ENCODE measurements at regions not wholly inside any gene's neighbourhood (a gene's known extent, or its start where the extent isn't known, plus 50 kb on each side); places are given as distances from the start of the nearest gene placed in this dataset.

- H3K4me1 Mint-ChIP-seq: peaks cover 38% of the 10 kb centered on the region
- CTCF ChIA-PET: interaction anchor here (0.6 to 5.8 kb wide), 4 partner anchors 9 to 623 kb away, joined by 3 to 36 read pairs (median 6); no protein-coding TSS in a partner anchor
- no peak for DNase-seq
- peaks cover 57% of the 10 kb centered on the region for H3K36me3 Mint-ChIP-seq (ENCODE audit: low read depth)
- H3K27me3 Mint-ChIP-seq: no peaks in the 10 kb centered on the region
- no peaks in the 10 kb centered on the region for H3K9me3 Mint-ChIP-seq
- POLR2A ChIA-PET: no interaction called here
- H3K27ac Mint-ChIP-seq: peak overlapping the region; percentile 31
- no peak overlapping the region for H3K4me3 Mint-ChIP-seq
Measured at GRCh38 chr7:130887182-130887956, 153.4 kb upstream of the KLF14 start.

- peaks cover 42% of the 10 kb centered on the region for H3K4me1 Mint-ChIP-seq
- no peak overlapping the region for H3K4me3 Mint-ChIP-seq
- no peaks in the 10 kb centered on the region for H3K27me3 Mint-ChIP-seq
- no peak for DNase-seq
- ChIA-PET POLR2A (no interaction called here), CTCF (interaction anchor here (0.6 to 1.3 kb wide), 3 partner anchors 9 to 622 kb away, joined by 3 to 8 read pairs (median 3); no protein-coding TSS in a partner anchor)
- H3K36me3 Mint-ChIP-seq (ENCODE audit: low read depth): peaks cover 56% of the 10 kb centered on the region
- no peaks in the 10 kb centered on the region for H3K9me3 Mint-ChIP-seq
- H3K27ac Mint-ChIP-seq: peak overlapping the region; percentile 31
Measured at GRCh38 chr7:130887957-130888371, 154.0 kb upstream of the KLF14 start.

- ChIA-PET CTCF (interaction anchor here (1.1 to 1.3 kb wide), 4 partner anchors 8 to 155 kb away, joined by 3 to 8 read pairs (median 4); no protein-coding TSS in a partner anchor), POLR2A (no interaction called here)
- Mint-ChIP-seq H3K36me3 (ENCODE audit: low read depth) (peaks cover 54% of the 10 kb centered on the region), H3K9me3 (no peaks in the 10 kb centered on the region), H3K27ac (peak overlapping the region; percentile 62), H3K4me3 (no peak overlapping the region), H3K4me1 (peaks cover 42% of the 10 kb centered on the region), H3K27me3 (no peaks in the 10 kb centered on the region)
- no peak for DNase-seq
Measured at GRCh38 chr7:130888468-130888867, 154.5 kb upstream of the KLF14 start.

- Mint-ChIP-seq H3K9me3 (no peaks in the 10 kb centered on the region), H3K27ac (no peak overlapping the region), H3K4me3 (no peak overlapping the region), H3K36me3 (ENCODE audit: low read depth) (peaks cover 59% of the 10 kb centered on the region), H3K27me3 (no peaks in the 10 kb centered on the region), H3K4me1 (peaks cover 58% of the 10 kb centered on the region)
- no peak for DNase-seq
- ChIA-PET CTCF (interaction anchor here (0.5 to 1.5 kb wide), 5 partner anchors 9 to 474 kb away, joined by 3 to 4 read pairs (median 3); no protein-coding TSS in a partner anchor), POLR2A (no interaction called here)
Measured at GRCh38 chr7:130890176-130891020, 156.4 kb upstream of the KLF14 start.

GRCh38 chr7:130891254-130892094 is 157.5 kb upstream of the KLF14 start:
- Mint-ChIP-seq H3K4me1 (peaks cover 66% of the 10 kb centered on the region), H3K9me3 (no peaks in the 10 kb centered on the region), H3K27ac (peak overlapping the region; percentile 41), H3K36me3 (ENCODE audit: low read depth) (peaks cover 68% of the 10 kb centered on the region), H3K4me3 (no peak overlapping the region), H3K27me3 (no peaks in the 10 kb centered on the region)
- no peak for DNase-seq
- POLR2A ChIA-PET: no interaction called here
- CTCF ChIA-PET: interaction anchor here (1.1 to 1.5 kb wide), 2 partner anchors 90 to 127 kb away, joined by 3 read pairs; no protein-coding TSS in a partner anchor

- no peak overlapping the region for H3K4me3 Mint-ChIP-seq
- H3K27ac Mint-ChIP-seq: peak overlapping the region; percentile 88
- DNase-seq: no peak
- peaks cover 67% of the 10 kb centered on the region for H3K4me1 Mint-ChIP-seq
- peaks cover 67% of the 10 kb centered on the region for H3K36me3 Mint-ChIP-seq (ENCODE audit: low read depth)
- POLR2A ChIA-PET: interaction anchor here (0.5 to 0.7 kb wide), 3 partner anchors 8 to 65 kb away, joined by 3 read pairs; no protein-coding TSS in a partner anchor
- H3K27me3 Mint-ChIP-seq: no peaks in the 10 kb centered on the region
- no peaks in the 10 kb centered on the region for H3K9me3 Mint-ChIP-seq
- CTCF ChIA-PET: interaction anchor here (0.6 to 1.5 kb wide), 4 partner anchors 8 to 199 kb away, joined by 3 to 9 read pairs (median 4); no protein-coding TSS in a partner anchor
Measured at GRCh38 chr7:130893441-130893894, 159.5 kb upstream of the KLF14 start.

- DNase-seq: no peak
- CTCF ChIA-PET: interaction anchor here (1.1 to 1.5 kb wide), 5 partner anchors 9 to 146 kb away, joined by 3 to 9 read pairs (median 6); no protein-coding TSS in a partner anchor
- H3K27ac Mint-ChIP-seq: peak overlapping the region; percentile 88
- peak overlapping the region; percentile 10 for H3K4me3 Mint-ChIP-seq
- peaks cover 67% of the 10 kb centered on the region for H3K36me3 Mint-ChIP-seq (ENCODE audit: low read depth)
- no peaks in the 10 kb centered on the region for H3K9me3 Mint-ChIP-seq
- POLR2A ChIA-PET: interaction anchor here (0.7 kb wide), 2 partner anchors 9 to 65 kb away, joined by 3 read pairs; no protein-coding TSS in a partner anchor
- no peaks in the 10 kb centered on the region for H3K27me3 Mint-ChIP-seq
- H3K4me1 Mint-ChIP-seq: peaks cover 64% of the 10 kb centered on the region
Measured at GRCh38 chr7:130894146-130894908, 160.3 kb upstream of the KLF14 start.

GRCh38 chr7:130894909-130895750 is 161.1 kb upstream of the KLF14 start:
- Mint-ChIP-seq H3K27me3 (no peaks in the 10 kb centered on the region), H3K27ac (peak overlapping the region; percentile 88), H3K4me1 (peaks cover 71% of the 10 kb centered on the region), H3K4me3 (peak overlapping the region; percentile 10), H3K9me3 (no peaks in the 10 kb centered on the region), H3K36me3 (ENCODE audit: low read depth) (peaks cover 72% of the 10 kb centered on the region)
- DNase-seq: no peak
- ChIA-PET CTCF (interaction anchor here (0.6 to 3.0 kb wide), 11 partner anchors 7 to 138 kb away, joined by 3 to 36 read pairs (median 6); no protein-coding TSS in a partner anchor), POLR2A (no interaction called here)

- Mint-ChIP-seq H3K4me1 (peaks cover 73% of the 10 kb centered on the region), H3K27me3 (no peaks in the 10 kb centered on the region), H3K9me3 (no peaks in the 10 kb centered on the region), H3K4me3 (no peak overlapping the region), H3K36me3 (ENCODE audit: low read depth) (peaks cover 68% of the 10 kb centered on the region), H3K27ac (peak overlapping the region; percentile 66)
- ChIA-PET CTCF (interaction anchor here (0.6 to 3.0 kb wide), 53 partner anchors 8 to 657 kb away, joined by 3 to 36 read pairs (median 4); no protein-coding TSS in a partner anchor), POLR2A (no interaction called here)
- DNase-seq: no peak
Measured at GRCh38 chr7:130896051-130896881, 162.3 kb upstream of the KLF14 start.

- H3K27ac Mint-ChIP-seq: peak overlapping the region; percentile 66
- H3K27me3 Mint-ChIP-seq: no peaks in the 10 kb centered on the region
- H3K9me3 Mint-ChIP-seq: no peaks in the 10 kb centered on the region
- ChIA-PET POLR2A (no interaction called here), CTCF (interaction anchor here (0.6 to 3.0 kb wide), 54 partner anchors 8 to 657 kb away, joined by 3 to 36 read pairs (median 4); no protein-coding TSS in a partner anchor)
- peaks cover 72% of the 10 kb centered on the region for H3K36me3 Mint-ChIP-seq (ENCODE audit: low read depth)
- peaks cover 81% of the 10 kb centered on the region for H3K4me1 Mint-ChIP-seq
- H3K4me3 Mint-ChIP-seq: no peak overlapping the region
- peak; percentile 80 for DNase-seq
Measured at GRCh38 chr7:130896898-130897514, 163.0 kb upstream of the KLF14 start.

All from activated CD4-positive, alpha-beta T cell treated with anti-CD3 and anti-CD28 coated beads, Interleukin-2, amount 10 ng/mL, durations not matched to agents 7 days and 5 days (primary cell).